OCI-LY7 (cell line): ENCODE measurements at regions not wholly inside any gene's neighbourhood (a gene's known extent, or its start where the extent isn't known, plus 50 kb on each side); places are given as distances from the start of the nearest gene placed in this dataset.

Experiments used
- BruUV-seq: library from RNA; stranded (reverse); fragments of 400-500 nt; replicated peaks from 2 replicates; lab custom pipeline; 2021; lab: Mats Ljungman, UMichigan
- CTCF ChIA-PET: fragments of 300-600 bp; sonication (Branson Sonifier 250); formaldehyde crosslinking; loops from one replicate; lab custom pipeline; 2022; ENCODE audit warnings: antibody characterized with exemption; ENCODE audit not compliant: unreplicated experiment; lab: Charles Lee
- POLR2A ChIA-PET: fragments of 300-600 bp; sonication (Branson Sonifier 250); formaldehyde crosslinking; loops from one replicate; lab custom pipeline; 2022; ENCODE audit warnings: antibody characterized with exemption; lab: Charles Lee
- DNase-seq: peaks from one replicate; pipeline ENCODE4 v3.0.0-alpha.2; 2015; ENCODE audit warnings: low spot score
- H2AFZ ChIP-seq: fragments of 200-600 bp; sonication (generic), shearing (Covaris generic); 2 replicates; pipeline ENCODE4 v1.6.1; 2014; ENCODE audit warnings: mild to moderate bottlenecking, antibody characterized with exemption, low read length, moderate library complexity
- H3K27ac ChIP-seq: fragments of 200-600 bp; sonication (generic); 2 replicates; pipeline ENCODE4 v1.5.1; 2014; ENCODE audit warnings: mixed run types, low read depth, mild to moderate bottlenecking, moderate library complexity, low read length, inconsistent platforms; ENCODE audit not compliant: poor library complexity, severe bottlenecking
- H3K36me3 ChIP-seq: fragments of 200-600 bp; sonication (generic); 2 replicates; pipeline ENCODE4 v1.6.1; 2014; ENCODE audit warnings: mild to moderate bottlenecking, antibody characterized with exemption, low read length, moderate library complexity, mixed read lengths; ENCODE audit not compliant: insufficient read depth
- H3K4me1 ChIP-seq: fragments of 200-600 bp; sonication (generic); 2 replicates; pipeline ENCODE4 v1.5.1; 2014; ENCODE audit warnings: mild to moderate bottlenecking, low read length; ENCODE audit not compliant: insufficient read depth, poor library complexity, severe bottlenecking
- H3K4me2 ChIP-seq: fragments of 200-600 bp; sonication (generic); 2 replicates; pipeline ENCODE4 v1.6.1; 2014; ENCODE audit warnings: mild to moderate bottlenecking, low read length
- H3K4me3 ChIP-seq: fragments of 200-600 bp; sonication (generic); 2 replicates; pipeline ENCODE4 v1.5.1; 2014; ENCODE audit warnings: mild to moderate bottlenecking, low read depth, low read length; ENCODE audit not compliant: poor library complexity, severe bottlenecking
- H3K79me2 ChIP-seq: fragments of 200-600 bp; sonication (generic); 2 replicates; pipeline ENCODE4 v1.6.1; 2016; ENCODE audit warnings: low read depth, mild to moderate bottlenecking, low read length, moderate library complexity, mixed read lengths; ENCODE audit not compliant: insufficient read depth
- H3K9me2 ChIP-seq: fragments of 200-600 bp; sonication (generic); 2 replicates; pipeline ENCODE4 v1.6.1; 2016; ENCODE audit warnings: mild to moderate bottlenecking, low read length, mixed read lengths; ENCODE audit not compliant: insufficient read depth
- H3K9me3 ChIP-seq: fragments of 200-600 bp; sonication (generic); 2 replicates; pipeline ENCODE4 v1.6.1; 2014; ENCODE audit warnings: mild to moderate bottlenecking, mixed run types, low read length, mixed read lengths
- H4K20me1 ChIP-seq: fragments of 200-600 bp; sonication (generic); 2 replicates; pipeline ENCODE4 v1.6.1; 2014; ENCODE audit warnings: mild to moderate bottlenecking, antibody characterized with exemption, low read length, moderate library complexity, mixed read lengths; ENCODE audit not compliant: insufficient read depth
- CTCF ChIP-seq: fragments of 200-600 bp; sonication (generic); conservative IDR thresholded peaks from 2 replicates; pipeline ENCODE4 v1.5.1; 2014; ENCODE audit warnings: mild to moderate bottlenecking, antibody characterized with exemption, low read length, moderate library complexity, mixed read lengths
- EZH2phosphoT487 ChIP-seq: fragments of 200-600 bp; sonication (generic); IDR thresholded peaks from 2 replicates; pipeline ENCODE4 v1.6.1; 2018; ENCODE audit warnings: low read depth, borderline replicate concordance, mild to moderate bottlenecking, mixed run types, antibody characterized with exemption, low read length, moderate library complexity, mixed read lengths
- intact Hi-C: fragments of 100-400 bp; cut with micrococcal nuclease; formaldehyde crosslinking; loops from one replicate; pipeline ENCODE4 v1.10.0; 2022; ENCODE audit not compliant: unreplicated experiment

- Histone ChIP-seq H2AFZ (no peak overlapping the region), H3K4me1 (no peaks in the 10 kb centered on the region), H3K79me2 (no peaks in the 10 kb centered on the region), H3K36me3 (no peaks in the 10 kb centered on the region), H3K9me2 (no peaks in the 10 kb centered on the region), H3K4me2 (no peak overlapping the region), H3K9me3 (no peaks in the 10 kb centered on the region), H4K20me1 (no peaks in the 10 kb centered on the region), H3K4me3 (no peak overlapping the region), H3K27ac (no peak overlapping the region)
- DNase-seq: no peak
- CTCF ChIA-PET: no interaction called here
- intact Hi-C loops: no loop called here
- no peak for TF ChIP-seq EZH2phosphoT487
- TF ChIP-seq CTCF: no peak
- BruUV-seq: no TSS peak
- POLR2A ChIA-PET: interaction anchor here (0.5 kb wide), 1 partner anchor 24 kb away, joined by 5 read pairs; no protein-coding TSS in a partner anchor
These were observed 303.6 kb downstream of the FGFR2 start for GRCh38 chr10:121294630-121295029.

DNA sequence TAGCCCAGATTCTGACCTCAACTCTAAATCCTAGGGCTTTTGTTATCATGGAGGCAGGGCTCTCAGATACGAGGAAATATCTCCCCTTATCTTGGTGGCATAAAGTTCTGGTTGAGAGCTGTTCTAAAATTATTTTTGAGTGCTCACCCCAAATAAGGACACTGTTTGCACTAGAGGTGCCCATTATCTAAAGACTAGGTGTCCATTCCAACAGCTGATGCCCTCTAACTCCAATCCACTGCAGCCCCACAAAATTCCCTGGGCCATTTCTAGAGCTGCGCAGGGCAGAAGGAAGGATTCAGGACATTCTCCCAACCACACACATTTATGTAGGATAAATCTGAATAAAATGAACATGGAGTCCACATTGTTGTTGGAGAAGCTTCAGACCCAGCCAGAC is 301.9 kb downstream of the FGFR2 start:
- Histone ChIP-seq H3K36me3 (no peaks in the 10 kb centered on the region), H3K4me2 (no peak overlapping the region), H3K4me1 (no peaks in the 10 kb centered on the region), H2AFZ (no peak overlapping the region), H3K4me3 (no peak overlapping the region), H4K20me1 (no peaks in the 10 kb centered on the region), H3K79me2 (no peaks in the 10 kb centered on the region), H3K27ac (no peak overlapping the region), H3K9me3 (no peaks in the 10 kb centered on the region), H3K9me2 (no peaks in the 10 kb centered on the region)
- TF ChIP-seq EZH2phosphoT487 (no peak), CTCF (no peak)
- intact Hi-C loops: no loop called here
- BruUV-seq: no TSS peak
- ChIA-PET CTCF (no interaction called here), POLR2A (interaction anchor here (1.1 kb wide), 1 partner anchor 24 kb away, joined by 3 read pairs; no protein-coding TSS in a partner anchor)
- no peak for DNase-seq

GRCh38 chr10:121296881-121297585 is 301.2 kb downstream of the FGFR2 start:
- no peak for DNase-seq
- BruUV-seq: no TSS peak
- intact Hi-C loops: no loop called here
- Histone ChIP-seq H2AFZ (no peak overlapping the region), H3K4me2 (no peak overlapping the region), H3K9me3 (no peaks in the 10 kb centered on the region), H3K4me1 (no peaks in the 10 kb centered on the region), H4K20me1 (no peaks in the 10 kb centered on the region), H3K9me2 (no peaks in the 10 kb centered on the region), H3K79me2 (no peaks in the 10 kb centered on the region), H3K4me3 (no peak overlapping the region), H3K27ac (no peak overlapping the region), H3K36me3 (no peaks in the 10 kb centered on the region)
- no peak for TF ChIP-seq EZH2phosphoT487
- no peak for TF ChIP-seq CTCF
- ChIA-PET CTCF (no interaction called here), POLR2A (interaction anchor here (1.1 kb wide), 1 partner anchor 24 kb away, joined by 3 read pairs; no protein-coding TSS in a partner anchor)
